22Rv1 (cell line): ENCODE measurements at regions not wholly inside any gene's neighbourhood (a gene's known extent, or its start where the extent isn't known, plus 50 kb on each side); places are given as distances from the start of the nearest gene placed in this dataset.

Experiments
- CTCF ChIP-seq: fragments of 450-650 bp; IDR thresholded peaks from 2 replicates; pipeline ENCODE4 v1.5.1; 2017; ENCODE audit warnings: mild to moderate bottlenecking
- ZFX ChIP-seq: fragments of 450-650 bp; IDR thresholded peaks from 2 replicates; pipeline ENCODE4 v1.6.1; 2017; ENCODE audit warnings: antibody characterized with exemption, borderline replicate concordance

- no peak for TF ChIP-seq CTCF
- no peak for TF ChIP-seq ZFX
Measured at GRCh38 chr5:155595791-155596190, 582.2 kb downstream of the KIF4B start.
